NK-92 (cell line): ENCODE measurements at regions not wholly inside any gene's neighbourhood (a gene's known extent, or its start where the extent isn't known, plus 50 kb on each side); places are given as distances from the start of the nearest gene placed in this dataset.

Source experiments
- DNase-seq: peaks from one replicate; lab custom pipeline; 2025; ENCODE audit not compliant: unreplicated experiment; lab: John Stamatoyannopoulos, UW

DNA sequence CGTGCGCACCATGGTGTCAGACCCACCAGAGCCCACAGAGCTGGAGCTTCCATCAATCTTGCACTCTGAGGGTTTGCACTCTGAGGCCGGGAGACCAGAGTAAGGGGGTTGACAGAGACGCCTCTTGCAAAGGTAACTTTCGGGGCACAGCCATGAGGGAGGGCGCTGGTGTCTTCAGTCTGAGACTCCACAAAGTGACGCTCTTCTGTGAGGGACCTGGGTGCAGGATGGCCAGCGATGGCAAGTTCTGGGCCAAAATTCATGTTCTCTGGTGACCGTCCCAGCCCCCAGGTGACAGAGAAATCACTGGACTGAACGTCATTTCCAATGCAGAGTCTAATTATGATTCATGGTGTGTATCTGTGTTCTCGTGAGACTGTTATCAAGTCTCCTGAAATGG is 1395.2 kb downstream of the TBC1D22A start:
- DNase-seq, result no peak

DNA sequence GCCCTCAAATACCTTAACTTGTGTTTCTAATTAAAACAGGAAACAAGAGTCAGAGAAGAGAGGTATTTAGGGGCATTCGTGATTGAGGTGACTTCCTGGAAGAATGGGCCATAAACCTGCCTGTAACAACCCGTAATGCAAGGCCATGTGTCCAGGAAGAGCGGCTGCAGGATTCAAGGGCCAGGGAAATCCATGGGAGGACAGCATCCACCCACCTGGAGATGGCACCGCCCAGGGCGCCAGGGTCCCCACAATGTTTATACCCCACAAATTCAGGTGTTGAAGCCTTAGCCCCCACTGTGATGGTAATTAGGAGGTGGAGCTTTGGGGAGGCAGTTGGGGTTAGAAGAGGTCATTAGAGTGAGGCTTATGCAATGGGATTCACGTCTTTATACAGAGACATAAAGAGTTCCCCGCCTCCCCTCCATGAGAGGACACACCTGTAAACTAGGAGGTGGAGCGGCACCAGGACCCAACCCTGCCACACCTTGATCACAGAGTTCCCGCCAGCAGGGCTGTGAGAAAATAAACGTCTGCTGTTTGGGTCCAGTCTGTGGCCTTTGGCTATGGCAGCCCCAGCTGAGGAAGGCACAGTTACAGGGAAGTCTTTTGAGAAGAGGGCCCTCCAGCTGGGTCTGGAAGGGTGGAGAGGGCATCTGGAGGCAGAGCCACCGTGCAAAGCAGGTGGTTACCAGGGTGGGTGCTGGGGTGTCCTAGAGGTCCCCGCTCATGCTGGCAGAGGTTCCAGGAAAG is 1394.3 kb downstream of the TBC1D22A start:
- no peak for DNase-seq

DNA sequence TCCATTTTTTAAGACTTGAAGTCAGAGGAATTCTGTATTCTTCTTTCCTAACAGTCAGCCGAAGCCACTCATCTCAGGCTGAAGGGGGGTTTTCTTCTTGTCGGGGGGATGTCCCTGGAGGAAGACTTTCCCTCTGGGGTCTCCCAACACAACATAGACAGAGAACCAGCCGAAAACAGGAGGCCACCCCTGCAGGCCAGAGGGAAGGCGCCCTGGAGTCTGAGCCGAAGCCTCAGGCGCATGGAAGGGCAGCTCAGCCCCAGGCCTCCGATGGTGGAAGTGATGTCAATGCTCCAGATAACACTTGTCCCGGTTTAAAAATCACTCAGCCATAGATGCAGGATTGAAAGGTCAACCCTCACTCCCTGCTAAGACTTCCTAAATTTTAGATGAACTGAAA is 1393.0 kb downstream of the TBC1D22A start:
- DNase-seq, result no peak

DNA sequence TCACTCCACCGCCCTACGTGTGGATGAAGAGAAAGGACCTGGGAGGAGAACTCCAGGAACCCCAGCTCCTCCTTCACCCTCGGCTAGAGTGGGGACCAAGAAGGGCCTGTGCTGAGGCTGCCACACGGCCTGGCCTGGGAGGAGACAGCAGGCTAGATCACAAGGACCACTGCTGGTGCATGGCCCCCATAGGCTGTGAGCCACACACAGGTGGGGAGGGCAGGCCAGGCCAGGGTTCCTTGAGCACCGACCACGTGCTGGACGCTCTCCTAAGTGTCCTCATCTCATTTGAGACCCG is 1392.4 kb downstream of the TBC1D22A start:
- no peak for DNase-seq

DNA sequence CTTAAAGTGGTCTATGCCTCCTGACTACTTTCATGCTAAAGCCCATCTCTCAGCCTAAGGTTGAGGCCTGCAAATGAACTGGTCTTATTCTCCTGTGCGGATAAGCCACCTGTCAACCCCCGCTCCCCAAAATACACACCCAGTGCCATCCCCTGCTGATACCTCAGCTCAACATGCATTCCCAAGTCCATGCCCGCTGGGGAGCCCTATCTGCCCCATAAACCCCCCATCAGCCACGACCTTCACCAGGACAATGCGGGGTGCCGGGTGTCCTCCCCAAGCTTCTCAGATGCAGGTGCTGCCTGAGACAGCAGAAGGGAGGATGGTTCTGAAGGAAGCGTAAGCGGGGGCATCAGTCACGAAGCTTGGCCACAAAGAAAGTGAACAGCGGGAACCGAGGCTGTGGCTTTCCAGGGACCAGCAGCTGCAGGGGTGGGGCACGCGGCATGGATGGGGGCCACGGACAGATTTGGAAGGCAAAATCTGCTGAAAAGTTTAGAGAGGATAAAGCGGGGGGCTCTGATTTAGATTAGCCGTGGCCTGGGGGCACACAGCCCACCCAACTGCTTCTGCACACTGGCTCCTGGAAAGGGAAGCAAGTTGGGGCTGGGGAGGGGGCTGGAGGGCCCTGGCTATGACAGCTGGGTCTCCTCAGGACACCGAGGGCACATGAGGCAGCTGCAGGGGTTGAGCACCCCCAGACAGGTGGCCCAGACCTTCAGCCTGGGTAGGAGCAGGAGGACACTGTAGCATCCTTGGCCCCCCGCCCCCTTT is 1391.9 kb downstream of the TBC1D22A start:
- DNase-seq, result no peak

DNA sequence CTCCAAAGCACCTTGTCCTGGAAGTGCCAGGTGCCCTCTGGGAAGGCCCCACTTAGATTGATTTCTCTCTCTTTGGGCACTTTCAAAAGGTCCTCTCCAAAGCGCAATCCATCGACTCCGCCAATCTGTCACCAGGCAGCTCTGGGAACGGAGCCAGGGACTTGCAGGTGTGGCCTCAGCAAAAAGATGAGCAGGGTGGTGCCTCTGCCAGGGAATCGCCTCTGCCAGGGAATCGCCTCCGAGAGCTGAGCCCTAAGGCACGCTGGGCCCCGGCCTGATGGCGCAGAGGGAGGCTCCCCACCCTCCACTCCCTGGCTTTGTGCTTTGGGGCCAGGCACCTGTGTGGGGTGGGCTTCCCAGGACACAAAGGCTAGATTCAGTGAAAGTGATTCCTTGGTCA is 1391.3 kb downstream of the TBC1D22A start:
- no peak for DNase-seq

DNA sequence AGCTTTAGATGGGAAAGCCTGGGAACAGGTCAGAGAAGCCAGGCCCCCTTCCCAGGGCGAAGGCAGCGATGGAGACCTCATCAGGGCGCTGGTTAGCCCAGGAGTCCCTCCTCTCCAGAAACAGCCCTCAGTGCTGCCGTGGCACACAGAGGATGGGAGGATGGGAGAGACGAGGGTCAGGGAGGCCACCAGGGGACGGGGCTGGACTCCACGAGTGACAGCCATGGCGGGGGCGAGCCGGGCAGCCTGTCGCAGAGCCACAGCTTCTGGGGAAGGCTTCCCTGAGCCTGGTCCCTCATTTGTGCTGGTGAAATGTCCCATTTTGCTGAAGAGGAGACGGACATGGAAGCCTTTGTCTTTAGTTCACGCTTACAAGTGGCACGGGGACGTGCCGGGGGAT is 1390.5 kb downstream of the TBC1D22A start:
- no peak for DNase-seq

DNA sequence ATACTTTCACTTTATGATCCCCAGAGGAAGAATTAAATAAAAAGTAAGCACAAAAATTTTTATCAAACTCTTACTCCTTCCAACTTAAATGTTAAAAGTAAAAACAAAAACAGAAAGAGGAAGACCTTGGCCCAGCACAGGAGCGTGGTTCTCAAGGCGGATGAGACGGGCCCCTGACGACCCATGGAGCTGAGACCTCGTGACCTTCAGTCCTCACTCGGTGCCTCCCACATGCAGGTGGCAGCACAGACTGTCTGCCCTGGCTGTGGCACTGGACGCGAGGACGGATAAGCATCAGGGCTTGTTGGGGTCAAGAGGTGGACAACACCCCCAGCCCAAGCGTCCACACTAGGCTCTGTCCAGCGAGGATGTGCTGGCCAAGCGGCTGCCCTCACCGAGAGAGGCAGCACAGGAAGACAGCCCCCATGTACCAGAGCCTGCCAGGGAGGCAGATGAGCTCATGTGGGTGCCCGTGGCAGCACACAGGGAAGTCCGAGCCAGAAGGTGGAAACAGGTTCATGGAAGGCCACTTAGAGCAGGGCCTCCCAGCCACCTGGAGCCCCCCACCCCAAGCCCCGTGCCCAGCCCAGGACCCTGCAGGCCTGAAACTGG is 1389.8 kb downstream of the TBC1D22A start:
- no peak for DNase-seq

DNA sequence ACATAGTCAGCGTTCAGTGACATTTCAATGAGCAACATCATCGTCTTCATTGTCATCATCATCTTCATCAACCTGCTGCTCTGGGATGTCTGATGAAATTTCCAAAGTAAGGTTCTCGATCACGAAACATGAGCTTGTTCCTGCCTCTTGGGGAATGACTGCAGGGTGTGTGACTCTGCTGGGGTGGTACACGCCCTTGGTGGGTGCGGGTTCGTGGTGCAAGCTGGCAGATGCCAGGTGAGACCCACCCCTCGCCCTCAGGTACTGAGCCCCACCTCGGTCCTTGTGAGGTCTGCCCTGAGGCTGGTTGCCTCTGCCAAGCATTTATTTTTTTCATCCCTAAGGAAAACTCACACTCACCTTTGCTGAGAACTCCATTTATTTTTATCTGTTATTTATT is 1389.2 kb downstream of the TBC1D22A start:
- DNase-seq, result no peak

DNA sequence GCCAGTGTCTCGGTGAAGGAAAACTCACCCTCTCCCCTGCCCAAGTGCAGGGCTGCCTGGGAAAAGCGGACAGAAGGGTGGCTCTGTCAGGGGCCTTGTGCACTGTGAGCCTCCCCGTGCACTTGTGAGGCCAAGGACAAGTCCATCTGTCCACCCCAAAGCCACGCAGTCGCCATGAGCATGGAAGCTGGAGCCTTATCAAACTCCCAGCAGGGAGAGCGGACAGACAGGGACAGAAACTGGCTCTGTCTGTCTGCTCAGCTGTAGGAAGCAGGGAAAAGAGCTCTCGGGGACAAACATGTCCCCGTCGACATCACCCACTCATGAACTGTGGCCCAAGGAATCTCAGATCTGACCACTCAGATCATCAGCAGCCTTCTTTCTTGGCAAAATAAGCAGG is 1385.4 kb downstream of the TBC1D22A start:
- no peak for DNase-seq

DNA sequence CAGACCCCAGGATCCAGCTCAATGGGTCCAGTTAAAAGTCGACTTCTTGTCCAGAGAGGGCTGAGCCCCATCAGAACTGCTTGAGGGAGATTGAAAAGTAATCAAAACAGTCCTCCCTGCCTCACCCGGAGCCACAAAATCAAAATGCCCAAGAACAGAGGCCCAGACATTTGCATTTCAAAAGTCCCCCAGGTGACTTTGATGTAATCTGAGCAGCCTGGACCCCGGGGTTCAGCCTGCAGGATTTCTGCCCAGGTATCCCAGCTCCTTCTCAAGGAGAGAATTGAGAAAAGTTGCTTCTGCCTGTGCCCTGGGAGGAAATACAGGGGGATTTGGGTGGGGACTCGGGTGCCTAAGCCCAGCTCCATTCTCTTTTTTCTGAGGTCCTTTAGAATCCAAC is 1385.0 kb downstream of the TBC1D22A start:
- DNase-seq, result no peak

DNA sequence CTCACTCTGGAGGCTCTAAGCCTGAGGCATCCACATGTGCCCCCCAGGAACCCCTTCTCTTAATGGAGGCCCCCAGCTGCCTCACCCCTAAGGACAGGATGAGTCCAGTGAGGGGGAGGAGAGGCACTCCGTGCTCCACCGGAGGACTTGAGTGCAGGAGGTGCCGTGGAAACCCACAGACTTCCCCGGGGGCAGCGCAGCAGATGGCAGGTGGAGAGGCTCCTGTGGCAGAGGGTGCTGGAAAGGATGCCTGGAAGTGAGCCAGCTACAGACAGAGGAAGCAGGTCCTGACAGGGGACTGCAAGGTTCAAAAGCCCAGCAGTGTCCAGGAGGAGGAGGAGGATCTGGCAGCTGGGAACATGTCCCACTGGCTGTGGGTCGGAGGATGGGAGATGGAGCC is 1384.0 kb downstream of the TBC1D22A start:
- no peak for DNase-seq

DNA sequence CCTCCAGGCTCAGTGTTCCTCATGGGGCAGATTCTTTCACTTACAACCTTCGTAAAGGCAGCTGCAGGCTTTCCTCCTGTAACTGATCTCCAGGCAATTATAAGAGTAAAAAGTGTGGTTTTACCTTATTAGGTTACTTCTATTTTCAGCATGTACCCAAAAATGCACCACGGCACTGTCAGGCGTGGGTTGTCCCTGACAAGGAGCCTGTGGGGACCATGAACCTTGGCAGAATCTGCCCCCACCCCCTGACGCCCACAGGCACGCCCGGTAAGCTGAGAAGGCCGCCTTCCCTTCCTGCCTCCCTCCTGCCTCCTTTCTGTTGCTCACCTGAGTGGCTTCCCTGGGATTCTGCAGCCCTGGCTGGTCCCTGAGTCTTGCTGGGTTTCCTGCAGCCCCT is 1383.3 kb downstream of the TBC1D22A start:
- DNase-seq, result no peak

DNA sequence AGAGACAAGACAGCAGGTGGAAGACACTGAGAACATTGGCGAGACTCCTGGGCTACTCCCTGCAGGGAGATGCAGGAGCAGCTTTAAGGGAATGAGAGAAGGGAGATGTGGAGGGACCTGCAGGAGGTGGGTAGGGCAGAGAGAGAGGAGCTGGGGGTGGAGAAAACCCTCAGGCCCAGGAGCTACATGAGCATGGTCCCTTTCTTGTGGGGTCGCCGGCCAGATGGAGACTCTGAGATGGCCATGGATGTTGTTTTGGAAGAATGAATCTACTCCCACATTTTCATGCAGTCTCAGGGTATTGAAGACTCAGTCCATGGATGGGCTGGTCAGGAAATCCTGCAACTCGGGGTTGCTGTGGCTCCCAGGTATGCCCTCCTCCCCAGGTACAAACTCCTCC is 1381.9 kb downstream of the TBC1D22A start:
- no peak for DNase-seq

DNA sequence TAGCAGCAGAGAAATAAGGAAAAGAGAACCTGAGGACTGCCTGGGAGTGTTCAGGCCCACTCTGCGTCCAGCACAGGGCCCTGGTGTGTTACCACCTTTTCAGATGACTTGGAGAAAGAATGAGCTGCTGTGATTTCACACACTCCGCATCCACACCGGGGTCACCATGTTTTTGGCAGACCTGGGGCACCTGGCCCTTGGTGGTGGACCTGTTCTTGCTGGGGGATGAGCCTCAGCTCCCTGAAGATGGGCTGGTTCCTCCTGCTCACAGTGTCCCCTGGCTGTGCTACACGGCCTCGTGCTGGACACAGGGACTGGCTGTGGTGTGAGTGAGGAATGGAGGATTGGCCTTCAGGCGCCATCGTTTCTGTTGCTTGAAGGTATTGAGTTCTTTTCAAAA is 1381.4 kb downstream of the TBC1D22A start:
- DNase-seq, result no peak

DNA sequence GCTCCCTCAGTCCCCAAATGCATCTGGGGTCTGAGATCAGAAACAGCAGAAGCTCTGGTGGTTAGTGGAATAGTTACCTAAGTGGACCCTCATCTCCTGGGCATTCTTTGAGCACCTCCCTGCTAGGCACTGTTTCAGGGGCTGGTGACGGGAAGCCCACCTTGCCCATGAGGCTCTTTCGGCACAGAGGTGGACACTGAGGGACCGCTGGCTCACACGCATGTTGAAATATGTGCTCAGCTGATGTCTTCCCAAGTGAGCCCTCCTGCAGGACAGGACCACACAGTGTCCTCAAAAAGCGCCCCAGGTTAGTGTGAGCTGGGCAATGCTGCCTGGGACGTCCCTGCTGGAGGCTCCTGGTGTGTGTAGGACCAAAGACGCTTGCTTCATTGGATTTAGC is 1379.9 kb downstream of the TBC1D22A start:
- DNase-seq, result no peak

DNA sequence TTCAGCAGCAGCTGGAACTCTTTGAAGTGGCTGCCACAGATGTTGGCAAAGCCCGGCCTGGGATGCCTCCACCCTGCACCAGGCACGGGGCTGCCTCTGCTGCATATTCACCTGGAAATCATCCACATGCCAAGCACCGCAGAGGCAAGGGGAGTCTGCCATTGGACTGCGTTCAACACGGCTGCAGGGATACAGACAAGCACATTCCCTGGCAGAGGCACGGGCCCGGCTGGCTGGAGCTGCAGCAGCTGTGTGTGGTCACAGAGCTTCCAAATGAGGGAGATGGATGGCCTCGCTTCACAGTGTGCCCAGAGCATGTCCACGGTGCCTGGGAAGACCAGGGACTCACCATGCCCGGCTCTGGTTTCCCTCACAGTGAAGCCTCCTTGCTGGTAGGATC is 1378.9 kb downstream of the TBC1D22A start:
- no peak for DNase-seq

DNA sequence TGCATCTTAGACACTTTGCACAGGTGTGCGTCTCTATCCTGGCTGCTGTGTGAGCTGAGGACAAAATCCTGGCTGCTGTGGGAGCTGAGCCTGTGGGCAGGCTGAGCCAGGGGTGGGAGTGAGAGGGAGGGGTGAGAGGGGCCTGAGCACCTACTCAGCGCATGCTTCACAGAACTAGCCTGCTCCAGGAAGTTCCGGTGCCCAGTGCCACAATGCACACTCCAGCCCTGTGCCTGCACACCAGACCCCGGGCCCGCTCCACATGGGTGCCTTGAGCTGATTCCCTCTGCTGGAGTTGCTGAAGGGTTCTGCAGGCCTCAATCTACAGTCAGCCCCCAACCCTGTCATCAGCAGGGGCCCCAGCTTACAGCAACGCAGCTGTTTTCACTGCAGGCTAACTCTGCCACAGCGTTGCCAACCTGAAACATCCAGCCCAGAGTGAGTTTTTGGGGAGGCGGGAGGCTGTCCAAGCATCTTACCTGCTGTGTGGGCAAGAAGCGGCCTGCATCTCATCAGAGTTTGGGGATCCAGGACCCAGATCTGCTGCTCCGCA is 1377.9 kb downstream of the TBC1D22A start:
- no peak for DNase-seq

DNA sequence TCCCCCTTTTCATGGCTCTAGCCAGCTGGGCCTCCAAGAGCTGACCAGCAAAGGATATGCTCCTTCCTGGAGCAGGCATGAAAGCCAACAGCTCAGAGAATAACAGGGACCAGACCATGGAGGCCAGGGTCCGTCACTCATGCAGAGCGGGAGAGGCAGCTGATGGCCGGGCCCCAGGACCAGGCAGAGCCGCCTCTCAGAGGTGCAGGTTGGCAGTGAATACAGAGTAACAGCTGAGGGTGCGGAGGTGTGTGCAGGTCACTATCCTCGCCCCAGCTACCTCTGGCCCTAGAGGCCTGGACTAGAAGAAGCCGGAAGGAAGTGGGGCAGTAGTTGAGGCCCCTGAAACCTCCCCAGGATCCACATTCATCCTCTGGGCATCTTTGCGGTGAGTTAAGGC is 1377.3 kb downstream of the TBC1D22A start:
- no peak for DNase-seq

DNA sequence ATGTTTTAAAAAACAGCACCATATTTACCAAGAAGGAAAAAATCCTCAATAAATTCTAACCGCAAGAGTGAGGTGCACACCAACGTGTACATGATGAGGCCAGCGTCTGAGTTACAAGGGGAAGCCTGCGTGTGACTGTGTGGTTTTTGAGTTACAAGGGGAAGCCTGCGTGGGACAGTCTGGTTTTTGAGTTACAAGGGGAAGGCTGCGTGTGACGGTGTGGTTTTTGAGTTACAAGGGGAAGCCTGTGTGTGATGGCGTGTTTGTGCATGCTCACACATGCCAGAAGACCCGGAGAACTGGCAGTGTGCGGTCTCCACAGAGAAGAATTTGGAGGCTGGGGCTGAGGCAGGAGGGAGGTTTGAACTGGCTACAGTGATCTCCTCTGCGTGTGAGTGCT is 1376.4 kb downstream of the TBC1D22A start:
- no peak for DNase-seq

DNA sequence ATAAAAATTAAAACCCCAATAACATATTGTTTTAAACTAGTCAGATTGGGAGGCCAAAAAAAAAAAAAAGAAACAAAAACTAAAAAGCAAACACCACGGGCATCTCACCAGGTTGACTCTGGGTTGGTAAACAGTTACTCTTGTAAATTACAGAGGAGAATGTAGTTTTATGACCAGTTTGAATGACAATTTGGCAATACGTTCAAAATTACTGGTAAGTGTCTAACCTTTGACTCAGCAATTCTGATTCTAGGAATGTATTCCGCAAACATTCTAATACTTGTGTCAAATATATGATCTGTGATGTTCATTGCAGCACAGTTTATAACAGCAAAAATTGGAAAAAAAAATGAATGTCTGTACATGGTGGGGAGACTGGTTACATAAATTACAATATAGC is 1376.0 kb downstream of the TBC1D22A start:
- no peak for DNase-seq

DNA sequence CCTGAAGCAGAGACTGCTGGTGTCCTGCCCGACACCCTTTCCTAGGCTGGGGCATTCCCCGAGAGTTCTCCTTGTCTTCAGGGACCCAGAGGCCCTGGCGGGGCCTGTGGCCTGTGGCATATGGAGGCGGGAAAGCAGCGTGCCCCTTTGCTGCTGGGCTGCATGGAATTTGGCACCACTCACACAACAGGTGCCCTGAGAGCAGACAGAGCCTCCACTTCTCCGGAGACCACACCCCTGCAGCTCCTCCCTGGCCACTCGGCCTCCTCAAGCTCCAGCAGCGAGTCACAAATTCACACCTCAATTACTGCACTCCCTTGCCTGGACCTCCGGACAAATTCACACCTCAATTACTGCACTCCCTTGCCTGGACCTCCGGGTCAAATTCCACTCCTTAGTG is 1375.2 kb downstream of the TBC1D22A start:
- no peak for DNase-seq
